ENCODE measurements at regions not wholly inside any gene's neighbourhood (a gene's known extent, or its start where the extent isn't known, plus 50 kb on each side); places are given as distances from the start of the nearest gene placed in this dataset.
"Not testable (repeated sequence)": the region's sequence is repeated elsewhere in the genome, so short reads cannot be mapped to it uniquely, and the experiment has no call there.

DNA sequence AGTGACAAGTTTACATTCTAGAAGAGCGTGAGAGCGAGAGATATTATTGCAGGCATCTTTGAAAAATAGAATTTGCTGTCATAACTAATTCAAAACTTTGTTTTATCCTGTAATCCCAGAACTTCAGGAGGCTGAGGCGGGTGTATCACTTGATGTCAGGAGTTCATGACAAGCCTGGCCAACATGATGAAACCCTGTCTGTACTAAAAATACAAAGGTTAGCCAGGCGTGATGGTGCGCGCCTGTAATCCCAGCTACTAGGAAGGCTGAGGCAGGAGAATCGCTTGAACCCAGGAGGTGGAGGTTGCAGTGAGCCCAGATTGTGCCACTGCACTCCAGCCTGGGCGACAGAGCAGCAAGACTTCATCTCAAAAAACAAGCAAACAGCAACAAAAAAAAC, 108.6 kb upstream of the BMP2 start:
- TF ChIP-seq, protein P1, sequence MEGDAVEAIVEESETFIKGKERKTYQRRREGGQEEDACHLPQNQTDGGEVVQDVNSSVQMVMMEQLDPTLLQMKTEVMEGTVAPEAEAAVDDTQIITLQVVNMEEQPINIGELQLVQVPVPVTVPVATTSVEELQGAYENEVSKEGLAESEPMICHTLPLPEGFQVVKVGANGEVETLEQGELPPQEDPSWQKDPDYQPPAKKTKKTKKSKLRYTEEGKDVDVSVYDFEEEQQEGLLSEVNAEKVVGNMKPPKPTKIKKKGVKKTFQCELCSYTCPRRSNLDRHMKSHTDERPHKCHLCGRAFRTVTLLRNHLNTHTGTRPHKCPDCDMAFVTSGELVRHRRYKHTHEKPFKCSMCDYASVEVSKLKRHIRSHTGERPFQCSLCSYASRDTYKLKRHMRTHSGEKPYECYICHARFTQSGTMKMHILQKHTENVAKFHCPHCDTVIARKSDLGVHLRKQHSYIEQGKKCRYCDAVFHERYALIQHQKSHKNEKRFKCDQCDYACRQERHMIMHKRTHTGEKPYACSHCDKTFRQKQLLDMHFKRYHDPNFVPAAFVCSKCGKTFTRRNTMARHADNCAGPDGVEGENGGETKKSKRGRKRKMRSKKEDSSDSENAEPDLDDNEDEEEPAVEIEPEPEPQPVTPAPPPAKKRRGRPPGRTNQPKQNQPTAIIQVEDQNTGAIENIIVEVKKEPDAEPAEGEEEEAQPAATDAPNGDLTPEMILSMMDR (IDR thresholded peaks at IDR 0.05) = not testable (repeated sequence)
- not testable (repeated sequence) for TF ChIP-seq POLR2A, POLR2AphosphoS5 (IDR thresholded peaks at IDR 0.05)

Measured in breast epithelium (tissue), 3 donors.